Parathyroid adenoma (tissue), 2 donors: ENCODE measurements at regions not wholly inside any gene's neighbourhood (a gene's known extent, or its start where the extent isn't known, plus 50 kb on each side); places are given as distances from the start of the nearest gene placed in this dataset.
"Not testable (repeated sequence)": the region's sequence is repeated elsewhere in the genome, so short reads cannot be mapped to it uniquely, and the experiment has no call there.

Experiments used
- H2AFZ ChIP-seq: fragments of 300-600 bp; sonication (generic); one replicate; pipeline ENCODE4 v1.7.0; 2017; ENCODE audit warnings: antibody characterized with exemption, mild to moderate bottlenecking
- H3K27ac ChIP-seq: fragments of 300-600 bp; sonication (generic); one replicate; pipeline ENCODE4 v1.7.0; 2017
- H3K27me3 ChIP-seq: fragments of 300-600 bp; sonication (generic); one replicate; pipeline ENCODE4 v1.7.0; 2017; ENCODE audit warnings: low read length; ENCODE audit not compliant: control insufficient read depth, insufficient read depth
- H3K36me3 ChIP-seq: fragments of 300-600 bp; sonication (generic); one replicate; pipeline ENCODE4 v1.7.0; 2017; ENCODE audit warnings: low read length; ENCODE audit not compliant: control insufficient read depth, insufficient read depth
- H3K4me1 ChIP-seq: fragments of 300-600 bp; sonication (generic); one replicate; pipeline ENCODE4 v1.7.0; 2017; ENCODE audit warnings: control low read depth
- H3K4me2 ChIP-seq: fragments of 300-600 bp; sonication (generic); one replicate; pipeline ENCODE4 v1.7.0; 2017; ENCODE audit warnings: low read length
- H3K4me3 ChIP-seq: fragments of 300-600 bp; sonication (generic); one replicate; pipeline ENCODE4 v1.7.0; 2017; ENCODE audit warnings: low read depth, low read length
- H3K79me2 ChIP-seq: fragments of 300-600 bp; sonication (generic); one replicate; pipeline ENCODE4 v1.7.0; 2017; ENCODE audit warnings: control low read depth
- H3K9ac ChIP-seq: fragments of 300-600 bp; sonication (generic); one replicate; pipeline ENCODE4 v1.7.0; 2017; ENCODE audit warnings: mild to moderate bottlenecking
- H3K9me3 ChIP-seq: fragments of 300-600 bp; sonication (generic); one replicate; pipeline ENCODE4 v1.7.0; 2017; ENCODE audit warnings: low read length; ENCODE audit not compliant: control insufficient read depth
- TF ChIP-seq, protein P1 (sequence below): fragments of 300-600 bp; sonication (generic); IDR thresholded peaks from one replicate; pipeline ENCODE4 v1.7.0; 2017; ENCODE audit warnings: antibody characterized with exemption, mild to moderate bottlenecking
- donor health status: primary hyperparathyroidism.

DNA sequence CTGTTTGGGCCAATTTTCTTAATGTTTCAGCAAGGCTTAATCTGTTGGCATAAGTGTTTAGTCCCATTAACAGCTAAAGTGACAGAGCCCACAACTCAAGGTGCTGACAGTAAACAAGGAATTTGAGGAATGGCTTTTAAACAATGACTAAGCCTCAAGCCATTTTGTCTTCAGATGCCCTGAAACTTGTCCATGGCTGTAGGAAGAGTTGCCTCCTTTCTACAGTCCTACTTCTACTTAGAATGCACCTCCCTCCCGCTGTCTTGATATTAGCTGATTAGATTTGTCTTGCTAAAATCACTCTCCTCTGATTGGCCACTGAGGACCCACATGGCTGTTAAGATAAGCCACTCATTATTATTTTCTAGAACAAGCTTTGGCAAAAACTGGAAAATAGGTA lies 188.4 kb upstream of the OTX2 start:
- Histone ChIP-seq H3K4me2 (no peak overlapping the region), H3K4me1 (no peaks in the 10 kb centered on the region), H3K36me3 (no peaks in the 10 kb centered on the region), H3K9ac (no peak overlapping the region), H3K9me3 (no peaks in the 10 kb centered on the region), H3K27me3 (no peaks in the 10 kb centered on the region), H3K4me3 (no peak overlapping the region), H3K79me2 (no peaks in the 10 kb centered on the region), H2AFZ (no peak overlapping the region), H3K27ac (no peak overlapping the region)
- TF ChIP-seq, protein P1, sequence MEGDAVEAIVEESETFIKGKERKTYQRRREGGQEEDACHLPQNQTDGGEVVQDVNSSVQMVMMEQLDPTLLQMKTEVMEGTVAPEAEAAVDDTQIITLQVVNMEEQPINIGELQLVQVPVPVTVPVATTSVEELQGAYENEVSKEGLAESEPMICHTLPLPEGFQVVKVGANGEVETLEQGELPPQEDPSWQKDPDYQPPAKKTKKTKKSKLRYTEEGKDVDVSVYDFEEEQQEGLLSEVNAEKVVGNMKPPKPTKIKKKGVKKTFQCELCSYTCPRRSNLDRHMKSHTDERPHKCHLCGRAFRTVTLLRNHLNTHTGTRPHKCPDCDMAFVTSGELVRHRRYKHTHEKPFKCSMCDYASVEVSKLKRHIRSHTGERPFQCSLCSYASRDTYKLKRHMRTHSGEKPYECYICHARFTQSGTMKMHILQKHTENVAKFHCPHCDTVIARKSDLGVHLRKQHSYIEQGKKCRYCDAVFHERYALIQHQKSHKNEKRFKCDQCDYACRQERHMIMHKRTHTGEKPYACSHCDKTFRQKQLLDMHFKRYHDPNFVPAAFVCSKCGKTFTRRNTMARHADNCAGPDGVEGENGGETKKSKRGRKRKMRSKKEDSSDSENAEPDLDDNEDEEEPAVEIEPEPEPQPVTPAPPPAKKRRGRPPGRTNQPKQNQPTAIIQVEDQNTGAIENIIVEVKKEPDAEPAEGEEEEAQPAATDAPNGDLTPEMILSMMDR = no peak

DNA sequence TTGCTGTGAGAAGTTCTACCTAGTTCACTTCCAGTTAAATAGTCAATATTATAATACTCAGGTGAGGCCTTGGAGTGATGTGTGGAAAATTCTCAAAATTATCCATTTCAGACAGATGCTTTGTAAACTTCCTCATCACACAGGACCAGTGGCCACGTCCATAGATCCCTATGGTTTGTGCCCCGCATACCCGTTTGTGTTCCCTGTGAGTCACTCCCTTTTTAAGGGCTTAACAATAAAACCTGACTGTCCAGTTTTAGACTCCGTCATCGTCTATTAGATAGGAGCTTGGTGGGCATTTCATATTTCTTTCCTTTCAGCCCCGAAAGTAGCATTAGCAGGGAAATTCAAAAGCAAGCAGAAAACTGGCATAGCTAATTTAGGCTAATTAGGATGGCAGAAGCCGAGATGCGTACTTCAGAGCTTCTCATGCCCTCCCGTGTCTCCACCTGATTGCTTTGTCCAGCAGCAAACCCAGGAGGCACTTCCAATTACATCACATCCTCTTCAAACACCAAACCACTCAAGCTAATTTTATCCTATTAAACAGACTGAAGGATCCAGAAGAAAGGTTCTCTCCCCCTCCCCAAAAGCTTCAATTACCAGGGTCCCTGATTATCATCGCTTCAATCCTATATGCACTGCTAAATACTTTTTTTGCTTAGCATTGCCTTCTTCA lies 186.6 kb upstream of the OTX2 start:
- H3K27me3 ChIP-seq = no peaks in the 10 kb centered on the region
- no peak overlapping the region for H3K4me2 ChIP-seq
- H3K4me3 ChIP-seq = no peak overlapping the region
- TF ChIP-seq, protein P1 = no peak
- H3K36me3 ChIP-seq = no peaks in the 10 kb centered on the region
- no peak overlapping the region for H3K9ac ChIP-seq
- no peak overlapping the region for H3K27ac ChIP-seq
- H3K4me1 ChIP-seq = no peaks in the 10 kb centered on the region
- no peak overlapping the region for H2AFZ ChIP-seq
- no peaks in the 10 kb centered on the region for H3K79me2 ChIP-seq
- no peaks in the 10 kb centered on the region for H3K9me3 ChIP-seq

DNA sequence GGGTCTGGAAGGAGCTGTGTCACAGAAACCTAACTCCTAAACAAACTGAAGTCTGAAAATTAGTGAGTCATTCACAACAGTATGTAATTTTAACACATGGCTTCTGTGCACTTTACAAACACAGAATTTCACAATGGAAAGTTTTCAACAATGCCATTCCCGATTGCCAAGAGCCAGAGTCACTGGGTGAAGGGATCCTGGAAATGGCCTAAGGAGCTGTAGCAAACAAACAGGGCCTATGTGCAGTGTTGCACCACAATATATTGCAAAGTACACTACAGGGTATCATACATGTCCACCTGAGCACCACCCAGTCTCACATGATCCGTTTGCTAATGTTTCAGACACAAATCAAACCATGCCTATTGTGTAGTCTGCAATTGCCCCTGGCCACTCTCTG lies 184.7 kb upstream of the OTX2 start:
- Histone ChIP-seq H3K36me3 (no peaks in the 10 kb centered on the region), H3K9ac (no peak overlapping the region), H3K4me2 (no peak overlapping the region), H3K79me2 (no peaks in the 10 kb centered on the region), H3K4me1 (no peaks in the 10 kb centered on the region), H3K27me3 (no peaks in the 10 kb centered on the region), H3K27ac (no peak overlapping the region), H3K9me3 (no peaks in the 10 kb centered on the region), H2AFZ (no peak overlapping the region), H3K4me3 (no peak overlapping the region)
- TF ChIP-seq, protein P1 = no peak

DNA sequence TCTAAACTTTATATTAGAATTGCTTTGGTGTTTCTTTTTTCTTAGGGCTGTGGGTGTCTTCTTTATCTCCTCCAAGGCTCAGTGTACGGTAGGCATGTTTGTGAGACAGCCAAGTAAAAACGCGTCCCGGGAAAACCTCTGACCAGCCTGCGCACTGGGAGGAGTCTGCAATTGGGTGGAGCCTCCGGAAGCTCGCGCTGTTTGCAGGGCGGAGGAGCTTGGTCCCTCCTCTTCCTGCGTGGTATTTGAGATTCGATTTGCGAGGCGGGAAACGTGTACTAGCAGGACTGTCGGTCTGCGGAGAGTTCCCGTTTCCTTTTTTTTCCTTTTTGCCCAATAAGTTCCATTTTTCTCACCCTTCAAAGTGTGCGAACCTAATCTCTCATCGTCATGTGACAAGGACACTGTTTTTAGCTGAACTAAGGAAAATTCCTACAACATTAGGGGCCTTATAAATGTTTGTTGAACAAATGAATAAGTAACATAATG lies 182.1 kb upstream of the OTX2 start:
- Histone ChIP-seq H3K4me2 (no peak overlapping the region), H2AFZ (no peak overlapping the region), H3K4me1 (no peaks in the 10 kb centered on the region), H3K79me2 (no peaks in the 10 kb centered on the region), H3K27ac (no peak overlapping the region), H3K36me3 (no peaks in the 10 kb centered on the region), H3K27me3 (no peaks in the 10 kb centered on the region), H3K9ac (no peak overlapping the region), H3K4me3 (no peak overlapping the region), H3K9me3 (no peaks in the 10 kb centered on the region)
- TF ChIP-seq, protein P1 = no peak

DNA sequence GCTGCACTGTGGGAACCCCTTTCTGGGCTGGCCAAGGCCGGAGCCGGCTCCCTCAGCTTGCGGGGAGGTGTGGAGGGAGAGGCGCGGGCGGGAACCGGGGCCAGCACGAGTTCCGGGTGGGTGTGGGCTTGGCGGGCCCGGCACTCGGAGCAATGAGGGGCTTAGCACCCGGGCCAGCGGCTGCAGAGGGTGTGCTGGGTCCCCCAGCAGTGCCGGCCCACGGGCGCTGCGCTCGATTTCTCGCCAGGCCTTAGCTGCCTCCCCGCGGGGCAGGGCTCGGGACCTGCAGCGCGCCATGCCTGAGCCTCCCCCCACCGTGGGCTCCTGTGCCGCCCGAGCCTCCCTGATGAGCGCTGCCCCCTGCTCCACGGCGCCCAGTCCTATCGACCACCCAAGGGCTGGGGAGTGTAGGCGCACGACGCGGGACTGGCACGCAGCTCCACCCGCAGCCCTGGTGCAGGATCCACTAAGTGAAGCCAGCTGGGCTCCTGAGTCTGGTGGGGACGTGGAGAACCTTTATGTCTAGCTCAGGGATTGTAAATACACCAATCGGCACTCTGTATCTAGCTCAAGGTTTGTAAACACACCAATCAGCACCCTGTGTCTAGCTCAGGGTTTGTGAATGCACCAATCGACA lies 180.8 kb upstream of the OTX2 start:
- H3K27me3 ChIP-seq, H3K79me2 ChIP-seq, H3K9me3 ChIP-seq, H2AFZ ChIP-seq, H3K9ac ChIP-seq, H3K4me1 ChIP-seq, H3K4me3 ChIP-seq, H3K4me2 ChIP-seq, H3K36me3 ChIP-seq, H3K27ac ChIP-seq: not testable (repeated sequence)
